Sigmoid colon (tissue), 3 donors: ENCODE measurements at regions not wholly inside any gene's neighbourhood (a gene's known extent, or its start where the extent isn't known, plus 50 kb on each side); places are given as distances from the start of the nearest gene placed in this dataset.

Source experiments
- POLR2A ChIP-seq, 2 donors: fragments of 450-650 bp; IDR thresholded peaks; one replicate each; pipeline ENCODE4 v1.6.1; 2016; ENCODE audit warnings: antibody characterized with exemption in 2 of 2, mild to moderate bottlenecking in 2 of 2, moderate library complexity in 2 of 2
- TF ChIP-seq, protein P1 (sequence below), 4 experiments: fragments of 450-650 bp in 3 of 4; fragments of 200-600 bp in 1 of 4; IDR thresholded peaks; one replicate each; pipeline ENCODE4 v1.5.1; 2016 to 2019; ENCODE audit warnings: antibody characterized with exemption in 4 of 4, mild to moderate bottlenecking in 3 of 4, moderate library complexity in 2 of 4

DNA sequence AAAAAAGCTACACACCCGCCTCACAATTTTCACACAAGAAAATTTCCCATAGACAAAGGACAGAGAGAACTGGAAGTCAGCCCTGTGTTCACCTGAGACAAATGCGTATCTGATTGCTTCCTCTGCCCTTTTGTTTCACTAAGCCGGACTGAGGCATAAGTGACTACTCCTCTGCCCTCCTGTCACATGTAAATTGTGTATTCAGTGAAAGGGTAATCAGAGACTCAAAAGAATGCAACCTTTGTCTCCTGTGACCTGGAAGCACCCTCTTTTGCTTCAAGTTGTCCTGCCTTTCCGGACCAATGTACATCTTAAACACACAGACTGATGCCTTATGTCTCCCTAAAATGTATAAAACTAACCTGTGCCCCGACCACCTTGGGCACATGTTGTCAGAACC, 483.8 kb upstream of the EYS start:
- TF ChIP-seq POLR2A (IDR thresholded peaks at IDR 0.05): no peak
- TF ChIP-seq, protein P1, sequence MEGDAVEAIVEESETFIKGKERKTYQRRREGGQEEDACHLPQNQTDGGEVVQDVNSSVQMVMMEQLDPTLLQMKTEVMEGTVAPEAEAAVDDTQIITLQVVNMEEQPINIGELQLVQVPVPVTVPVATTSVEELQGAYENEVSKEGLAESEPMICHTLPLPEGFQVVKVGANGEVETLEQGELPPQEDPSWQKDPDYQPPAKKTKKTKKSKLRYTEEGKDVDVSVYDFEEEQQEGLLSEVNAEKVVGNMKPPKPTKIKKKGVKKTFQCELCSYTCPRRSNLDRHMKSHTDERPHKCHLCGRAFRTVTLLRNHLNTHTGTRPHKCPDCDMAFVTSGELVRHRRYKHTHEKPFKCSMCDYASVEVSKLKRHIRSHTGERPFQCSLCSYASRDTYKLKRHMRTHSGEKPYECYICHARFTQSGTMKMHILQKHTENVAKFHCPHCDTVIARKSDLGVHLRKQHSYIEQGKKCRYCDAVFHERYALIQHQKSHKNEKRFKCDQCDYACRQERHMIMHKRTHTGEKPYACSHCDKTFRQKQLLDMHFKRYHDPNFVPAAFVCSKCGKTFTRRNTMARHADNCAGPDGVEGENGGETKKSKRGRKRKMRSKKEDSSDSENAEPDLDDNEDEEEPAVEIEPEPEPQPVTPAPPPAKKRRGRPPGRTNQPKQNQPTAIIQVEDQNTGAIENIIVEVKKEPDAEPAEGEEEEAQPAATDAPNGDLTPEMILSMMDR (IDR thresholded peaks at IDR 0.05): no peak
